GM19035 (cell line): ENCODE measurements at regions not wholly inside any gene's neighbourhood (a gene's known extent, or its start where the extent isn't known, plus 50 kb on each side); places are given as distances from the start of the nearest gene placed in this dataset.

Experiments
- ATAC-seq: cut with Tn5 transposase; IDR thresholded peaks from one replicate; pipeline ENCODE4 v1.9.1; 2021; ENCODE audit not compliant: unreplicated experiment

DNA sequence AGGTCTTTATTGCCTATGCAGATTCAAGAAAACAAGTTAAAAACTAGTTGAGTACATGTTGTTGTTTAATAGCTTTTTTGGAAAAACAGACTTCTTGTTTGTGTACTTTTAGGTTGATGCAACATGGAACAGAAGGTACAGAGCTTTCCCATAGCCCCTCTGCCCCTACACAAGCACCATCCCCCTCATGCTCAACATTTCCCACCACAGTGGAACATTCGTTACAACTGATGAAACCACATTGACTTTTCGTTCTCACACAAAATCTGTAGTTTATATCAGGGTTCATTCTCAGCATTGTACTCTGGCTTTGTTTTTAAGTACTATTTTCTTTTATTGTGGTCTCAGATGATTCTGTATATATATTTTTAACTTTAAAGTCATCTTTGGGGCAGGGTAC is 1054.6 kb downstream of the NTRK3 start:
- no peak for ATAC-seq

DNA sequence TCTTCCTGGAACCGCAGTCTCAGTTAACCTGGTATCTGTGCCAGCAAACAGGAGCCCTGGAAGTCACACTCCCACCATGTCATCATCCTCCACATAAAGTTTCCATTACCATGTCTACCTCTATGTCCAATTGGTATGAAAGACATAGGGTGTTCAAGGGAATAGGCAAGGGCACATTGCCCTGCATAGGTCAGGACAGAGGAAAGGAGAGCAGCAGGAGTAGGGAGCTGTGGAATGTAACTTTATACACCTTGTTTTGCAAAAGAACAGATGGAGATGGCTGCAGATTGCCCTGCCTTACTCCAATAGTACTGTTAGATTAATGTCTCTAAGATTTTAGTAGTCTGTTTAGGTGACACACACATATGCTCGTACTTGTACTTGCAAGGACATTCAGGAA is 1056.4 kb downstream of the NTRK3 start:
- ATAC-seq, result no peak

DNA sequence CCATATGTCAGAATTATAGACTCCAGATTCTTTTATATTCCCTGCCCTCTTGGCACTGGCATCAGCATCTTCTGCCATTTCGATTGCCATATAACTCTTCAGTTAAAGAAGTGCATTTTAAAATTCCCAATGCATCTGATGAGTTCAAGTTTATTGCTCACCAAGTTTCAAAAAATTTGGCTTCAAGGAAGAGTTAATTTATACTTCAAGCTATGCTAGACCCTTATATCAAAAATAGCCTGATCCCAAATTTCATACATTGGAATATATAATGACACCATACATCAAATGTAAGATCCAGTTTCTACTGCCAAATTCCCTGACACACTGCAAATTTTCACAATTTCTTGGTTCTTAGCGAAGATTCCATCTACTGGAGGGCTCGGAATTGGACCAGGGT is 1058.6 kb downstream of the NTRK3 start:
- no peak for ATAC-seq

DNA sequence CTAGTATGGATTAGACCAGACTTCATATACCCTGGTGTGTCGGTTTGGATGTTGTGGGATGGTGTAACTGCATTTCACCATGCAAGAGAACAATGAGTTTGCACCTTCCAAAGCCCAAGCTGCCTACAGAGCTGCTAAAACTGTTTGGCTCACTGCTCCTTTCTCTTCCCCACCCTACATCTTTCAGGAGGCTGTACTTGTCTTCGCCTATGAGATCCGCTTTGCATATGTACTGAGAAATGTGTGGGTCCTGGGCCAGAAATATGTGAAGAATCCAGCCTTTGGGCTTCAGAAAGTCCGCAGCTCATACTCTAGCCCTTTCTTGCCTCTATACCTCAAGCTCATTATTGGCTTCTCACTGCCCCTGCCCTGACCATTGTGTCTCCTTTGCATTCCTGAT is 1060.0 kb downstream of the NTRK3 start:
- ATAC-seq, result no peak

DNA sequence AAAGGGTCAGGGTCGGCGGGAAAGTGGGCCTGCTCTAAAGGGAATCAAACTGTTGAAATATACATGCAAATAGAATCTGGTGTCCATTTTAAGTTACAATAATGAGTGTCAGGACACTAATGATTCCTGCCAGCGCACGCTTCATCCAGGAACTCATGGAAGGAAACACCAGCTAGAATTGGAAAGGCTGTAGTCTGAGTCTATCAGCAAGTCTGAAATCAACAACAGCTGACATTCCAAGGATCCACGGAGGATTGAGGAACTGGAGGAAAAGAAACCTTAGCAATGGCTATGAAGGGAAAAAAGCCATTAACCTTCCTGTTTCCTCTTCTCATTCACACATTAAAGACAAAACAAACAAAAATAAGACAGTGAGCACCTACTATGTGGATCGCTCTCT is 1063.1 kb downstream of the NTRK3 start:
- no peak for ATAC-seq

DNA sequence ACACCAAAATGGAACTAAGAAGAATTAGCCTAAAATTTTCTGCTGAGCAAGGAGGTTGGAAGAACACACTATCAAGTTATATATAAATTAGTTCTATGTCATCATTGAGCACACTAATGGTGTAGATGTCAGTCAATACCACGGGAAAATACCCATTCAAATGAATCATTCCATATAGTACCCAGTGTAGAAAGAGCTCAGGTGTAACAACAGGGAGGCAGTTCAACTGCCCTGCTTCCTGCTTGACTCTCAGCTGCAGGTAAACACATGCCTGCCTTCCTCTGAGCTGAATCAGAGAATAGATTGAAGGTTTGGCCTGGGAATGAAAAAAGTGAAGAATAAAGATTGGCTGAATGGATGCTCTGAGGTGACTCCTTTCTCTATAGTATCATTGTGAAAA is 1088.0 kb downstream of the AGBL1 start:
- ATAC-seq, result no peak

DNA sequence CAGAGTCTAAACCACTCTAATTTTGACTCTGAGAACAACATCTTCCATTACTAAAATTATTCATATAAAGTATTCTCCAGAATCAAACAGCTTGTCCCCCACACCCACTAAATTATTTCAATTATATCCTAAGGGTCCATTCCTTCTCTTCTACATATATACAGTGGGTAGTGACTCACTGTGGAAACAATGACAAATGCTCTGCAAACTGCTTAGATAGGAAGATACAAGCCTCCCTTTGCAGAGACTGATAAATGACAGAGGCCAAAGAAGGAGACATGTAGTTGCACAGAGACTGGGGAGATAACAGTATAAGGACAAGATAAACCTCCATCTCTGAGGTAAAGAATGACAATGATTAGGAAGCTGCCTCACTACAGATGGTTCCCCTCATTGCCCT is 1087.4 kb downstream of the AGBL1 start:
- no peak for ATAC-seq

DNA sequence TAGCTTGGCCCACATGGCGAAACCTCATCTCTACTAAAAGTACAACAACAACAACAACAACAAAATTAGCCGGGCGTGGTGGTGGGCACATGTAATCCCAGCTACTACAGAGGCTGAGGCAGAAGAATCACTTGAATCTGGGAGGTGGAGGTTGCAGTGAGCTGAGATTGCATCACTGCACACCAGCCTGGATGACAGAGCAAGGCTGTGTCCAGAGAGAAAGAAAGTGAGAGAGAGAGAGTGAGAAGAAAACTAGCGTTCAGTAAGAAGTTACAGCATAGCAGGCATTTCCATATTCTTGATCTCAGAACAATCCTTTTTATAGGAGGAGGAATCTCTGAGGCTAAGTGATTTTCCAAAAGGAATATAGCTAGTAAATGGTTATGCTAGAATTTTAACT is 1076.1 kb downstream of the AGBL1 start:
- no peak for ATAC-seq

DNA sequence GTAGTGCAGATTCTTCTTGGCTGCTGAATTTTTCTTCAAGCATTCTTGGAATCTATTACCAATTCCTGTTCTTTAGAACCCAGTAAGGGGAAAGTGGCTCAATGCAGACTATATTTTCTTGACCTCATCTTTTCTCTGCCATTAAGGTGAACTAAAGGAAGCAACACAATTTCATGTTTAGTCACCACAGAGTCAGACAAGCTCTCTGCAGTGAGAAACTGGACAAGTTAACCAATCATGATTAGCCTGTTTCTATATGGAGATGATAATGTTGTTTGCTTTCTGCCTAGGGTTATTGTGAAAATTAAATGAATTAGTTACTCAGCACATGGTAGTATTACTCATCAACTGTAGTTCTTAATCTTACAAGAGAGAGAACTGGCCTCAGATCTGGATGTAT is 1075.1 kb downstream of the AGBL1 start:
- ATAC-seq, result no peak

DNA sequence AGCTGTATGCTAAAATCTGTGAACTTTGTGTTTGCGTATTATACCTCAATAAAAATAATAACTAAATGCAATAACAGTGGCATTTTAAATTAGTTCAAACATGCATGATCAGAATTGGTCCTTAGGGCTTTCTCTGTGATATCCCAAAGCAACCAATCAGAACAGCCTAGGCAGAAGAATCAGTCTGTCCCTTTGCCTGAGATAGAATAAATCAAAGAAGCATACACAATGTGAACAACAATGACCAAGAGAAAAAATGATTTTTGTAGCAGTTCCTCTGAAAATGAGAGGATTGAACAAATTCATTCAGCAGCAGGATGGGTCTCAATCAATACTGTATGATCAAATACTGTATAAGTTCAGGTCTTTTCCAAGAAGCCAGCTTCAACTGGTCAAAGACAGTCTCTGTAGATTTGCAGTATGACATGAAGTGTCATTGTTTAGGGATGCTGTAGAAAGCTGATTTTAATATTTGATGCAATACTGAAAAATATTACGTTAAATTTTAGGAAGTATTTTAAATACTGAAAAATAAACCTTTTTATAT is 1071.6 kb downstream of the AGBL1 start:
- ATAC-seq, result no peak

DNA sequence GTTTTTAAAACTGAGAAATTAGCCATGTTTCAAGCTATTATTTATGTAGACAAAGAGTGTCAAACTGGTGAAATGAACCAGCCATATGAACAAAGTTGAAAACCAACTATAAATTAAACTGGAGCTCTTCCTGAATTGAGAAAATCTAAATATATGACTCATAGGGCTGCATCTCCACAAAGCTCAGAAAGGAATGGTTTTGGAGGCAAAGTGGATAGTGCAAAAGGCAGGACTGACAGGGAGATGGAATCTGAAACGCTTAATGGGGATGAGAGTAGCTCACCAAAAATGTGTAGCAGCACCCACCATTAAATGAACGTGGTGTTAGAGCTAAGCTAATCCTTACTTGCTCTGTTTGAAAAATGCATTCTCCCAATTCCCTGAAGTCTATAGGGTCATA is 1066.0 kb downstream of the AGBL1 start:
- ATAC-seq, result no peak

DNA sequence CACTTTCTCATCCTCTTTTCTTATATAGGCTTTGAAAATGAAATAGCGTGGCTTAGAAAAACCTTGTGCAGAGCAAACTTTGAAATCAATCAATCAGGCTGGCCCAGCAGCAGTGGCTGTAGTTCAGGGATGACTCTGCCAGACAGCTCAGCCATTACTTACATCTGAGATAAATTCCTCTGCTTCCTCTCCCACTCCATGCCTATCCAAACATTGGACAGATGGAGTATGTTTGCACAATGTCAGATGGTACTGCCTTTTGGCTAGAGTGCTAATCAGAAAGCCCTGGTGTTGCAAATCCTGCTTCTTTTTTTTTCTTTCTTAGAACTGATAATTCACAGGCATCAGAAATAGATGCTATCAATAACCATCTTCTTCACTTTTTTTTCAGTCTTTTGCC is 1065.1 kb downstream of the AGBL1 start:
- no peak for ATAC-seq

DNA sequence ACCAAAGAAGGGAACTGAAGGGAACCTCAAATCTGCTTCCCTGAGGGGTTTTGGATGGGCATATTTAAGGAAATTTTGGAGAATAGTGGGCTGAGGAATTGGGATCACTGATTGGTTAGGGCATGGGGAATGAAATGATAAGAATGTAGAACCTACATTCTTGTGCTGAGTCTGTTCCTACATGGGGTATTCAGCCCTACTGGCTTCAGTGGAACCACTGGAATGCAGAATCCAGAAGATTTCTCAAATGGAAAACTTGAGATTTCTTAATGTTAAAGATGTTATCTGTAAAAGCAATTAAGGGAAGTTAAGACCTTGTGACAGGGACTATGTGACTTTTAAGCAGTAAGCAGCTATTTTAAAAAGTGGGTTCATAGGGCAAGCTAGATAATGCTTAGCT is 1062.4 kb downstream of the AGBL1 start:
- no peak for ATAC-seq

DNA sequence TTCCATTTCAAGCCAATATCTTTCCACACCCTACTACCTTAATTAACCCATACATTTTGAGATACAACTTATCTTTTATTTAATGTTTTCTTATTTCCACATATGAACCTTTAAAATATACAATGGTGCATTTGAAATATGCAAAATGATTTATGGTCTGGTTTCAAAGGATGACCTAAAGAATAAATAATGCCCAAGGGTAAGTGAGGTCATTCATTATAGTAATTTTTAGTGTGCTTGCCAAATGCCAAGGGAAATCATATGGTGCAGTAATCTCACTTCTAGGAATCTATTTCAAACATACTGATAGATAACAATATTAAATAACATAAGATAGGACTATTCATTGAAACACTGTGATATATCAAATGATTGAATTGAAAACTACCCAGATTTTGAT is 1055.4 kb downstream of the AGBL1 start:
- ATAC-seq, result no peak

DNA sequence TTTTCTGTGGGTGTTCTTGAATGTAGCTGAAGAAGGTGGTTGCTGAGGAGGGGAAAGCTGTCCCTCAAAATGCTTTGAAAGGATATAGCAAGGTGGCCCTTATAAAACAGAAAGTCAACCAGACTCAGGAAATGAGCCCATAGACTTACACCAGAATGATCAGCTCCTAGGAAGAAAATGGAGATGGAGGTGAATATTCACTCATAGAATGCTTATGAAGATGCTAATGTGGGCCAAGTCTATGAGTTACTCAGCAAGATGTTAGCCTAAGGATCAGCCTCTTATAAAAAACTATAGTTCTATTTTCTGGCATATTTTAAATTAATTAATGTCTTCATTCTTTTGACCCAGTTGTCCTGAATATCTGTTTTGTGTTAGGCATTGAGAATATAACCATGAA is 1054.0 kb downstream of the AGBL1 start:
- ATAC-seq, result no peak

DNA sequence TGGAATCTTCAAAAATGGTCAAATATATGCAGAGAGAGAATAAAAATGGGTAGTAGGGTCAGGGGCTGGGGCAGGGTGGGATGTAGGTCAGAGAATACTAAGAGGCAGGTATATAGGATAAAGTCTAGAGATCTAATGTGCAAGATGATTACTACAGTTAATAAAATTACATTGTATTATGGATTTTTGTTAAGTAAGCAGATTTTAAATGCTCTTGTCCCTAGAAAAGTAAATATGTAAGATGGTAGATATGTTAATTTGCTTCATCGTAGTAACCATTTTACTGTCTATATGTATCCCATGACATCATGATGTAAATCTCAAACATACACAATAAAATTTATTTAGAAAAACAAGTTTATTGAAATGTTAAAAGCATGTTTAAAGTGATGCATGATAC is 1051.4 kb downstream of the AGBL1 start:
- no peak for ATAC-seq

DNA sequence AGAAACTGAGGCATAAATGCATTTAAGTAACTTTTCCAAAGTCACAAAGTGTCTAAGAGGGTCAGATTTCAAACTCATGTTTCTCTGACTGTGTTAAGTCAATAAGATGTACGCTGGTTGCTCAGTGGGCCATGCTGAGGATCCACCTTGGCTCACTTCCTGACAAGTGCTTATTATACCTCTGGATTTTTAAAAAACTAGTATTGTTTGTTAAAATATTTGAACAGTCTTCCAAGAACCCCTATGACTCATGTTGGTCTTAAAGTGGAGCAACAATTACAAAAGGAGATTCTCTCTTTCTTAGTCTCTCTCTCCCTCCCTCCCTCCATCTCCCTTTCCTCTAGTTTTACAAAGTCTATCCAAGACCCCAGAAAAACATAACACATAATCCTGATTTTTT is 1050.2 kb downstream of the AGBL1 start:
- ATAC-seq, result no peak

DNA sequence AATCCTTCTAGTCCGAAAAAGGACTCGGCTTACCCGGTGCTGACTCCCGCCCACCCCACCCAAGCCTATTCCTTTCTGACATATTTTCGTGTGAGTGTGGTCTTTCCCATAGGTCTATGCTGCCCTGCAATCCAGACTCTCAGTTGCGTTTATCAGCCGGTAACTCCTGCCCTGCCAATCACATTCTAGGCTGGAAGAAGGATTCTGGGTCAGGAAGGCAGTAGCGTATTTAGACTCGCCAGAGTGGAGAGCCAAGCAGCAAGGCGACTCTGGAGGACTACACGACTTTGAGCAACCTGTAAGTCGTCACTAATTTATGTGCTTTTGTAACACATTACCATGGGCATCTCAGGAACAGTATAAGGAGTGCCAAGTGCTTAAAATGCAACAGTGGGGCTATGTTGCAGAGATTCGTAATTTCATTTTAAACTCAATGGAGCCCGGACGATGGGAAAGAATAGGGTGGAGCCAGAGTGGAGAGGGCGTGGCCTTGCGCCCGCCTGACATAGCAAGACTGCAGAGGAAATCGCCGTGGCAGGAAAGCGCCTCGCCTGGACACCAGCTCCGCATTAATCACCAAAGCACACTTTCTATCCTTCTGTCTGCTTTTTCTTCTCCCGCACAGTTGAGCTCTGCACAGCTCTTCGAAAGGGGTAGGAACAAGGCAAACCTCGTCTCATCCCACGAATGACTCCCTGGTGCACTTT is 1044.2 kb downstream of the AGBL1 start:
- ATAC-seq, result no peak

DNA sequence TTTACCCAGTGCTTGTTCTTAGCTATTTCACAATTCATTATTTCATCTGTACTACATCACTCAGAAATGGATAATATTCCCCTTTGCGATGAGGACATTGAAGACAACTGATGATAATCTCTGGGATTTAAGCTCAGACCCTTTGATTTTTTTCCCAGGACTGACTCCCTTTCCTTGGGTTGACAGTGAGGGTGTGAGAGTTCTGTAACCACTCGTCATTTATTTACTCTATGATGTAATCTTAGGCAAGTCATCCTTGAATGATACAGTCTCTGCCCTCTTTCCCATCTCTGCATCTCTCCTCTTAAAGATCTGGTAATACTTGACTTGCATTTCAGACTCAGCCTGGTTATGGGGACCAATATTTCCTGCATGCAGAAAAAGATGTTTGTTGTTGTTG is 1041.7 kb downstream of the AGBL1 start:
- ATAC-seq, result no peak

DNA sequence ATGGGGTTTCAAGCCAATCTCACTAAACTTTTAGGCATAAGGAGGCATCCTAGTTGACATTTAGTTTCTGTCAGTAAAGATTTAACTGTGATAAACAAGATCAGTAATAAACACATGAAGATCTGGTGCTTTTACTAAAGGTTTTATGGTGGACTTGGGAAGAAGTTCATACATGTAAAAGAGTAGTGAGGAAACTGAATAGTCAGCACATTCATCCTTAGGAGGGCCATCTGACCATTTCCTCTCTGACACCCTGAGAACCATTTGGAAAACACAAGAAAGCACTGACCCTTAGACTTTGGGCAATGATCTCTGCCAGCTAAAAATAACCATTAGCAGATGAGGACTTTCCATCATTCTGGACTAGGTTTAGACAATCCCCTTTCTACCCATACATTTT is 1040.9 kb downstream of the AGBL1 start:
- no peak for ATAC-seq

DNA sequence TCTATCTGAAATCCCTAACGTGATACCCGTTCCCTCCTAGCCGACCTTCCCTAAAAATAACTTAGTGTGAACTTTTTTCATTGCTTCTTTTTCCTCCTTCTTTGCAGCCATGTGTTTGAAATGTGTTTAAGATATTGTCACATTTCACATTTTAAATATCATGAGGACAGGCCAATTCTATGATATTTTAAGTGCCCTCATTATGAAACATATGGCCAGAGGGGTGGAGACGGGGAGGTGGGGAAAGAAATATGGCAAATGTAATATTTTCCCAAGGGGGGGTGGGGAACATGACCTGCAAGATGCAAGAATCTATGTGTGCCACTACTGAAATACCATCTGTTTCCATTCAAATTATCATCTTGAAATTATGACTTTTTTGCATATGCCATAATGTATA is 1039.2 kb downstream of the AGBL1 start:
- no peak for ATAC-seq

DNA sequence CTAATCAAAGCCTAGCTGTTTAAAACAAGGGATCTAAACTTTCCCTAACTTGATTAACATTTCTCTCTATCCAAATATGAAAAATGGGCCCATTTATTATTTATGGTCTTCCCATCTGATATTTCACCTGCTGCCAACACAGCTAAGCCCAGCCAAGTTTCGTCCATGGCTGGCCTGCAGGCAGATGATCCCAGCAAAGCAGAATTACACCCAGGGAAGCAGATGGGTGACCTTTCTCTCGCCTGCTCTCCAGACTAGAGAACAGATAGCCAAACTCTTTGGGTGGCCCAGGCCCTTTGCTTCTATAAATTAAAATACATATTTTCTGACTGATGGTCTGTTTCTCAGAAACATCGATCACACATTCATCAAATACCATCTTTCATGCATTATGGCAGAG is 1038.8 kb downstream of the AGBL1 start:
- ATAC-seq, result no peak

DNA sequence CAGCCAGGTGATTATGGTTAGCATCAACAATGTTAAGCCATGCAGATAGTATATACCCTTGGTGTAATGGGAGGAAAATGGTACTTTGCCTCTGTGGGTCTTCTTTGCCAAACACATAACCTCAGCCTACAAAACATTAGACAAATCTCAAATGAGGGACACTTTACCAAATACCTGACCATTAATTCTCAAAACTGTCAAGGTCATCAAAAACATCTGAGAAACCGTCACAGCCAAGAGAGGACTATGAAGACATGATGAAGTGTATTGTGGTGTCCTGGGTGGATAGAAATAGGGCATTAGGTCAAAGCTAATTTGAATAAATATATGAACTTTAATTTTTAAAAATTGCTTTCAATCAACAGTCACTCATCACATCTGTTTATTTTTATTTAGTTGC is 1036.1 kb downstream of the AGBL1 start:
- no peak for ATAC-seq
